Neuron (in vitro differentiated cells): ENCODE measurements at regions not wholly inside any gene's neighbourhood (a gene's known extent, or its start where the extent isn't known, plus 50 kb on each side); places are given as distances from the start of the nearest gene placed in this dataset.
"Not testable (repeated sequence)": the region's sequence is repeated elsewhere in the genome, so short reads cannot be mapped to it uniquely, and the experiment has no call there.

ENCODE experiments used
- H2AFZ ChIP-seq: one replicate; pipeline ENCODE4 v1.6.1; 2013; ENCODE audit warnings: low read depth, mild to moderate bottlenecking, inconsistent platforms, low read length, moderate library complexity
- H3K27me3 ChIP-seq: one replicate; pipeline ENCODE4 v1.6.1; 2013; ENCODE audit warnings: low read length; ENCODE audit not compliant: insufficient read depth
- H3K36me3 ChIP-seq: one replicate; pipeline ENCODE4 v1.6.1; 2013; ENCODE audit warnings: low read length; ENCODE audit not compliant: insufficient read depth
- H3K4me1 ChIP-seq: one replicate; pipeline ENCODE4 v1.6.1; 2013; ENCODE audit warnings: low read length; ENCODE audit not compliant: insufficient read depth
- H3K4me3 ChIP-seq: 2 replicates; pipeline ENCODE4 v1.5.1; 2013; ENCODE audit warnings: mild to moderate bottlenecking, low read length, moderate library complexity
- H3K9me3 ChIP-seq: one replicate; pipeline ENCODE4 v1.6.1; 2013; ENCODE audit warnings: low read length

- Histone ChIP-seq H3K36me3 (no peaks in the 10 kb centered on the region), H3K4me1 (peaks cover 11% of the 10 kb centered on the region), H3K9me3 (no peaks in the 10 kb centered on the region), H2AFZ (no peak overlapping the region), H3K4me3 (no peak overlapping the region), H3K27me3 (no peaks in the 10 kb centered on the region)
These were observed 87.5 kb upstream of the ZBTB18 start for GRCh38 chr1:243963571-243963970.

DNA sequence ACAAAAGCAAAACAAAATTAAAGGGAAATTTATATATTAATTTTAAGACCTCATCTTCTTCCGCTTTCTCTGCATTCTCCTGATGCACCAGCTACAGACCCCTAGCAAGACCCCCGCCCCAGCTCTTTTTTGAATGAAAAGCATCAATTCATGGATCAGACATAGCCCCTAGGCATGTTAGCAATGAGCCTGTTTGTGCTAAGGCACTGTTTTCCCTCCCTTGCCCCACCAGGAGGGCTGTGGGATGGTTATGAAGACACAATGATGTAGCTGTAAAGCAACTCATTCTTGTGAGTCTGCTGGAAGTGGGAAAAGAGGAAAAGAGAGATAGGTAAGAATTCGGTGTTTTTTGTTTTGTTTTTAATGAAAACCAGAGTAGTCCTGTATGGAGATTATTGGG, 88.5 kb upstream of the ZBTB18 start:
- no peaks in the 10 kb centered on the region for H3K9me3 ChIP-seq
- no peak overlapping the region for H2AFZ ChIP-seq
- no peaks in the 10 kb centered on the region for H3K36me3 ChIP-seq
- peaks cover 3% of the 10 kb centered on the region for H3K4me1 ChIP-seq
- H3K27me3 ChIP-seq, result no peaks in the 10 kb centered on the region
- no peak overlapping the region for H3K4me3 ChIP-seq

GRCh38 chr1:243959998-243960397, 91.1 kb upstream of the ZBTB18 start:
- Histone ChIP-seq H3K4me1 (peaks cover 3% of the 10 kb centered on the region), H3K27me3 (no peaks in the 10 kb centered on the region), H3K36me3 (no peaks in the 10 kb centered on the region), H3K9me3 (no peaks in the 10 kb centered on the region), H3K4me3 (no peak overlapping the region), H2AFZ (no peak overlapping the region)

DNA sequence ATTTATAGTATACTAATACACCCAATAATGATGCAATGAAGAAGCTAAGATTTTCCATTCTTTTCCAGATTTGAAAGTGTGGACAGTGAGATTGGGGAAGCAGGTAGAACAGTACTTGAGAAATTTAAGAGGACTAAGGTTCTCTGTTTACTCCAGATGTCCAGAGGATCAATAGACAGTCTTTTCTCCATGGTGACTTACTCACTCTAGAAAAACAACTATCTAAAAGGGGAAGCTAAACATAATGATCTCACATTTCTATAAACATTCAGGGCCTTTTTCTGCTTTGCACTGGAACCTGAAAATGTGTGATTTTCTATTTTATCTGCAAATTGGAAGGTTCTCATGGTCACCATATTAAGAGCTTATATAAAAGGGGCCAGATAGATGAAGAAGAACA, 93.9 kb upstream of the ZBTB18 start:
- H3K4me3 ChIP-seq, result no peak overlapping the region
- no peaks in the 10 kb centered on the region for H3K27me3 ChIP-seq
- H3K4me1 ChIP-seq, result no peaks in the 10 kb centered on the region
- H3K36me3 ChIP-seq, result no peaks in the 10 kb centered on the region
- no peaks in the 10 kb centered on the region for H3K9me3 ChIP-seq
- no peak overlapping the region for H2AFZ ChIP-seq

- Histone ChIP-seq H3K36me3 (no peaks in the 10 kb centered on the region), H2AFZ (no peak overlapping the region), H3K27me3 (no peaks in the 10 kb centered on the region), H3K4me1 (no peaks in the 10 kb centered on the region), H3K9me3 (no peaks in the 10 kb centered on the region), H3K4me3 (no peak overlapping the region)
These were observed 94.6 kb upstream of the ZBTB18 start for GRCh38 chr1:243956450-243956849.

GRCh38 chr1:243951207-243951606, 99.9 kb upstream of the ZBTB18 start:
- not testable (repeated sequence) for H2AFZ ChIP-seq, H3K4me1 ChIP-seq, H3K27me3 ChIP-seq, H3K36me3 ChIP-seq, H3K9me3 ChIP-seq, H3K4me3 ChIP-seq

GRCh38 chr1:243950166-243950565, 100.1 kb upstream of the AKT3 start:
- Histone ChIP-seq H3K4me3 (no peak overlapping the region), H2AFZ (no peak overlapping the region), H3K9me3 (no peaks in the 10 kb centered on the region), H3K36me3 (no peaks in the 10 kb centered on the region), H3K4me1 (no peaks in the 10 kb centered on the region), H3K27me3 (no peaks in the 10 kb centered on the region)

DNA sequence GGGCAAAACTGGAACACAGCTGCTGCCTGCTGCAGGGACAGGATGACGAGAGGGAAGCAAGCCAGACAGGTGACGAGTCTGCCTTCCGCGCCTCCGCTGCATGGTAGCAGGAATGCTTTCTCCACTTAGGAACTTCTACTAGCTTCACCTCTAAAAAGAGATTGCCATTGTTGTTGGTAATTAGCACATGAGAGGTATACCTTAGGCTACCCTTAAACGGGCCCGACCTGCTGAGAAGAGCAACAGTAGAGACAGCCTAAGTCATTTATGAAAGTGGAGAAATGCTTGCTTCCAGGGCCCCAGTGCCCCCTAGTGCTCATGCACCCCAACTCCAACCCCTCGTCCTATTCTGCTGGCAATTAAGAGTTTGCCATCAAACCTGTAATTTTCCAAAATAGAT, 96.9 kb upstream of the AKT3 start:
- Histone ChIP-seq H3K4me3 (no peak overlapping the region), H3K4me1 (peaks cover 12% of the 10 kb centered on the region), H3K9me3 (no peaks in the 10 kb centered on the region), H2AFZ (no peak overlapping the region), H3K36me3 (no peaks in the 10 kb centered on the region), H3K27me3 (no peaks in the 10 kb centered on the region)

DNA sequence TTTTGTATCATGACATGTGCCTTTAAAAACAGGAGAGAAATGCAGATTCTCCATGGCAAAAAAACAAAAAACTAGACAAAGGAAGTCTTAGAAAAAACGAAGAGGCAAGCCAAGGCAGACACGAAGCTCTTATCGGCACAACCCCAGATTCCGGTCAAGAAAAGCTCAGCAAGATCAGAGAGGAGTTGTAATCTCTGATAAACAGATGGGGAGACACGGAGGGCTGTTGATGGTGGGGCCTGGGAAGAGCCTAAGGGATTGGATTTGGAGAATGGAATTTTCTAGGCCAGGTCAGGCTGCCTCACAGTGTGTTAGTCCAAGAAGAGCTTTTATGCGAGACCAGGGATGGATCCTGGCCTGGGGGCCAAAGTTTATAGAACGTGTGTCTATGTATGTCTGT, 96.2 kb upstream of the AKT3 start:
- Histone ChIP-seq H3K36me3 (no peaks in the 10 kb centered on the region), H3K4me3 (no peak overlapping the region), H3K27me3 (no peaks in the 10 kb centered on the region), H3K9me3 (no peaks in the 10 kb centered on the region), H2AFZ (no peak overlapping the region), H3K4me1 (peaks cover 12% of the 10 kb centered on the region)

DNA sequence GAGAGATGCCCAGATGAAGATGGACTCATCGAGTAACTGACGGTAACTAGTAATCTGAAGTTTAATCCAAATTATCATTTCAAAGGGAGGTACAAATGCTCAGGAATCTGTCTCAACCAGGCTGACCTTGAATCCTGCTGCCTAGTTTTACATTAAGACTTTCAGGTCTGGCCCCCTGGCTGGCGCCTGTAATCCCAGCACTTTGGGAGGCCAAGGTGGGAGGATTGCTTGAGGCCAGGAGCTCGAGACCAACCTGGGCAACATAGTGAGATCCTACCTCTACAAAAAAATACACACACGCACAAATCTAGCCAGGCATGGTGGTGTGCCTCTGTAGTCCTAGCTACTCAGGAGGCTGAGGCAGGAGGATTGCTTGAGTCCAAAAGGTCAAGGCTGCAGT, 95.7 kb upstream of the AKT3 start:
- H3K27me3 ChIP-seq, result no peaks in the 10 kb centered on the region
- no peaks in the 10 kb centered on the region for H3K36me3 ChIP-seq
- peaks cover 12% of the 10 kb centered on the region for H3K4me1 ChIP-seq
- no peak overlapping the region for H2AFZ ChIP-seq
- no peak overlapping the region for H3K4me3 ChIP-seq
- no peaks in the 10 kb centered on the region for H3K9me3 ChIP-seq

GRCh38 chr1:243944429-243945160, 94.6 kb upstream of the AKT3 start:
- Histone ChIP-seq H3K4me1 (peaks cover 14% of the 10 kb centered on the region), H2AFZ (no peak overlapping the region), H3K36me3 (no peaks in the 10 kb centered on the region), H3K27me3 (no peaks in the 10 kb centered on the region), H3K4me3 (no peak overlapping the region), H3K9me3 (no peaks in the 10 kb centered on the region)

DNA sequence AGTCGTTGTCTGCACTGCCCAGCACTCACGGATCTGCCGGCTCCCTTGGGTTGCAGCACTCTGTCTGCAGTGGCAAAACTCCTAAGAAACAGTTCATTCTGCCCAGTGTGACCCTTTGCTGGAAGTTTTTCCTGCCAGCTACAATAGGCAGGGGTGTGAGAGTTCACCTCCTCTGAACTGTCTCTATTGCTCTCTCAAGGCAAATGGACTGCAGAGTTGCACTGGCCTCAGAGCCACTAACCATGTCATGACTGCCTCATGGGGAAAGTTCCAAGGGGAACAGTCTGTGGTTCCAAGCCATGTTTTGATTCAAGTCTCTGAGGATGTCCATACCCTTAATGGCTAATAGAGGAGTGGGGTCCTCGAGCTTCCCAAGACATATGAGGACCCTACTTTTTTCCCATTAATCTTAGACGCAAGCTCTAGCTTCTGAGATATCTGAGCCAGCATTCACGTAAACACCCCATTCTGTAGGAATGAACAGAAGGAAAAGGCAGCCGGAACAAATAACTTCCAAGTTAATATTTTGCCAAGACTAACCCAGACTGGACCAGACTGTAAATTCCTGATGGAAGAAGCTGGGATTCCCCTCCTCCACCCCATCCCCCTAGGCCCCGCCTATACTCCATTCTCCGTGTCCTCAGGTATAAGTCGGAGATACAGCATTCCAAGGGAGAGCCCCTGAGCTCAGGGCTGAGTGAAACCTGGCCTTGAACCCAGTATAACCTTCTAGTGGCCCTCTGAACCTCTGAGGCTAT, 93.8 kb upstream of the AKT3 start:
- H3K4me3 ChIP-seq, result no peak overlapping the region
- no peaks in the 10 kb centered on the region for H3K36me3 ChIP-seq
- H3K9me3 ChIP-seq, result no peaks in the 10 kb centered on the region
- H2AFZ ChIP-seq, result no peak overlapping the region
- peaks cover 18% of the 10 kb centered on the region for H3K4me1 ChIP-seq
- no peaks in the 10 kb centered on the region for H3K27me3 ChIP-seq

DNA sequence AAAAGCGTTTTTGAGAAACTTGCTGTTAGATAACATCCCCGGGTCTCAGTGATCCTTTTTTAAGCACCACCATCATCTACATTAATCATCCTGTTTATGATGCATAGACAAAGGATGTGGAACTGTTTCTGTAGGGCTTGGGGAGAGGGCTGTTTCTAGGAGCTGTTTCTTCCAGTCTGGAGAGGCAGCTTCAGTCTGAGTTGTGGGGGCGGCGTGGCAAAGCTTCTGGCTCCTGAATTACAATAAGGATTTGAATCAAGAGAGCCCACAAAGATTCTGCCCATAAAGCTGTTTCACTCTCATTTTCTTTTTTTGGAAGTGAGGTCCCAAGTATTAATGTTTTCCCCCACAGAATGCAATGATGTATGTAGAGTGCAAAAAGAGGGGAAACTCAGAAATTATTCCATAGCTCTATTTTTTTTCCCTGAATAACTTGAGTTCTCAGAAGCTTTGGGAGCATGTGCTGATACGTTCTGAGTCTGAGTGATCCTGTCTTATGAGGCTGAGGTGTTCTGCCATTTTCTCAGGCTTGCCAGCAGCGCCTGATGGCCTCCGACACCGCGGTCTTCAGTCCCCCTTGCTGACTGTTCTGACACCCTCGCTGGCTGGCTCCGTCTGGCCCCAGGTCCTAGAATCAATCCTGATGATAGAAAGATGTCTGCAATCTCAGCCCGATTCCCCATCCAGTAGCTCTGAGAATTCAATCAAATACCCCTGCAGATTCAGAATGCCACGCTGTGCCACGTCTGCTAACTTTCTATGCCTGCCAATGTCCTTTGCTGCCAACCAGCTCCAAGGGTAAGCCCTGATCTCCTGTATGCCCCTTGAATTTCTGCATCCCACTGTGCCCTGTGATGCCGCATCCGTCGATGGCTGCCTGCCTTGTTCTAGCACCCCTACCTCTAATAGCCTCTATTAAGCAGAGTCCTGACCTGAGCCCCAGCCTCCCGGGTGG, 92.4 kb upstream of the AKT3 start:
- Histone ChIP-seq H2AFZ (no peak overlapping the region), H3K4me3 (no peak overlapping the region), H3K27me3 (no peaks in the 10 kb centered on the region), H3K4me1 (peaks cover 18% of the 10 kb centered on the region), H3K36me3 (no peaks in the 10 kb centered on the region), H3K9me3 (no peaks in the 10 kb centered on the region)
